GM23248 (cell line): ENCODE measurements at regions not wholly inside any gene's neighbourhood (a gene's known extent, or its start where the extent isn't known, plus 50 kb on each side); places are given as distances from the start of the nearest gene placed in this dataset.
A peak's percentile ranks its signal among the peaks of the same experiment; 100 is the strongest.
"Not testable (repeated sequence)": the region's sequence is repeated elsewhere in the genome, so short reads cannot be mapped to it uniquely, and the experiment has no call there.

ENCODE experiments used
- DNase-seq: peaks from one replicate; pipeline ENCODE4 v3.0.0-alpha.2; 2015
- H2AFZ ChIP-seq: fragments of 200-600 bp; sonication (generic); 2 replicates; pipeline ENCODE4 v1.6.1; 2016; ENCODE audit warnings: antibody characterized with exemption
- H3F3A ChIP-seq: fragments of 200-600 bp; sonication (generic); 2 replicates; pipeline ENCODE4 v1.6.1; 2016; ENCODE audit warnings: mild to moderate bottlenecking, antibody characterized with exemption, mixed run types; ENCODE audit not compliant: insufficient read depth
- H3K27ac ChIP-seq: fragments of 200-600 bp; sonication (generic); 2 replicates; pipeline ENCODE4 v1.5.1; 2016; ENCODE audit warnings: mild to moderate bottlenecking
- H3K27me3 ChIP-seq: fragments of 200-600 bp; sonication (generic); replicated peaks from 2 replicates; pipeline ENCODE4 v1.6.1; 2016; ENCODE audit warnings: mild to moderate bottlenecking; ENCODE audit not compliant: insufficient read depth
- H3K36me3 ChIP-seq: fragments of 200-600 bp; sonication (generic); 2 replicates; pipeline ENCODE4 v1.6.1; 2016; ENCODE audit warnings: low read depth, mild to moderate bottlenecking
- H3K4me1 ChIP-seq: fragments of 200-600 bp; sonication (generic); 2 replicates; pipeline ENCODE4 v1.6.1; 2016; ENCODE audit warnings: mild to moderate bottlenecking; ENCODE audit not compliant: insufficient read depth
- H3K4me2 ChIP-seq: fragments of 200-600 bp; sonication (generic); one replicate; pipeline ENCODE4 v1.6.1; 2016; ENCODE audit warnings: mild to moderate bottlenecking; ENCODE audit not compliant: unreplicated experiment
- H3K4me3 ChIP-seq: fragments of 200-600 bp; sonication (generic); 2 replicates; pipeline ENCODE4 v1.5.1; 2016; ENCODE audit warnings: mild to moderate bottlenecking
- H3K79me2 ChIP-seq: fragments of 200-600 bp; sonication (generic); 2 replicates; pipeline ENCODE4 v1.6.1; 2016; ENCODE audit warnings: mild to moderate bottlenecking; ENCODE audit not compliant: insufficient read depth
- H3K9ac ChIP-seq: fragments of 200-600 bp; sonication (generic); 2 replicates; pipeline ENCODE4 v1.6.1; 2016; ENCODE audit warnings: mild to moderate bottlenecking
- H3K9me2 ChIP-seq: fragments of 200-600 bp; sonication (generic); 2 replicates; pipeline ENCODE4 v1.6.1; 2016; ENCODE audit warnings: mixed run types, mild to moderate bottlenecking, moderate library complexity; ENCODE audit not compliant: insufficient read depth
- H3K9me3 ChIP-seq: fragments of 200-600 bp; sonication (generic); one replicate; pipeline ENCODE4 v1.6.1; 2017; ENCODE audit warnings: low read depth
- H4K20me1 ChIP-seq: fragments of 200-600 bp; sonication (generic); 2 replicates; pipeline ENCODE4 v1.6.0; 2016; ENCODE audit not compliant: insufficient read depth
- EZH2 ChIP-seq: fragments of 200-600 bp; sonication (generic); IDR thresholded peaks from 2 replicates; pipeline ENCODE4 v1.6.1; 2018; ENCODE audit warnings: antibody characterized with exemption, mild to moderate bottlenecking; ENCODE audit not compliant: insufficient read depth, poor library complexity, severe bottlenecking
- EZH2phosphoT487 ChIP-seq: fragments of 200-600 bp; sonication (generic); IDR thresholded peaks from 2 replicates; pipeline ENCODE4 v1.6.1; 2018; ENCODE audit warnings: antibody characterized with exemption, moderate library complexity, mild to moderate bottlenecking, low read depth; ENCODE audit not compliant: insufficient read depth
- WGBS, 2 experiments: methylation state at CpG; one replicate each; pipeline ENCODE4 v1.1.6; 2015 to 2017; ENCODE audit warnings: low lambda C conversion rate in 2 of 2, low coverage in 1 of 2; ENCODE audit errors: missing lambda C conversion rate in 2 of 2; 5-methylcytosine and 5-hydroxymethylcytosine counted together
- in situ Hi-C: fragments of 300-500 bp; cut with MboI; formaldehyde crosslinking; loops from 2 replicates; pipeline ENCODE4 v1.15.0; 2020

GRCh38 chr3:33942483-33943150, 144.2 kb downstream of the PDCD6IP start:
- no peaks in the 10 kb centered on the region for H3K9me2 ChIP-seq
- no peak overlapping the region for H3K9ac ChIP-seq
- in situ Hi-C loops, result no loop called here
- DNase-seq, result peak; percentile 15
- 20 to 23% methylated on average over 4 of the region's 4 CpGs for WGBS, 2 experiments
- H3K79me2 ChIP-seq, result no peaks in the 10 kb centered on the region
- peaks cover 17% of the 10 kb centered on the region for H3K27me3 ChIP-seq
- no peak overlapping the region for H2AFZ ChIP-seq
- TF ChIP-seq EZH2, result no peak
- TF ChIP-seq EZH2phosphoT487, result no peak
- no peaks in the 10 kb centered on the region for H3K4me1 ChIP-seq
- H3K4me2 ChIP-seq, result no peak overlapping the region
- H3F3A ChIP-seq, result no peaks in the 10 kb centered on the region
- no peaks in the 10 kb centered on the region for H3K9me3 ChIP-seq
- H3K4me3 ChIP-seq, result no peak overlapping the region
- no peaks in the 10 kb centered on the region for H4K20me1 ChIP-seq
- H3K27ac ChIP-seq, result no peak overlapping the region
- H3K36me3 ChIP-seq, result no peaks in the 10 kb centered on the region

DNA sequence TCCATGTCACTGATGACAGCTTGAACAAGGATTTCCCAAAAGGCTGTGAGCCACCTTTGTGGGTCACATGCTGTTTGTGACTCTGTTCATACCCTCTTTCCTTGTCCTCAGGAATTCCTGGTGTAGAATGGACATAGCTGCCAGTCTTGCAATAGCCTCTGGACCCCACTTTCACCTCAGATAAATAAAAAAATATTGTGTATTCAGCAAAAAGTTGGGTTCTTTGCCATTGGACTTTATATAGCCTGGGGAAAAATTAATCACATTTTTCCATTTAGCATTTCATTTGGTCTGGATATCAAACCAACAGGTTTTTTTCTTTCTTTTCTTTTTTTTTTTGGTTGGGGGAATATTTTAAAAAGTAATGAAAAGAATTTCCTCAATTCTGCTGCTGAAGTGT, 144.8 kb downstream of the PDCD6IP start:
- Histone ChIP-seq H4K20me1 (no peaks in the 10 kb centered on the region), H3K4me3 (no peak overlapping the region), H3F3A (no peaks in the 10 kb centered on the region), H3K36me3 (no peaks in the 10 kb centered on the region), H3K27ac (no peak overlapping the region), H3K79me2 (no peaks in the 10 kb centered on the region), H3K9me3 (no peaks in the 10 kb centered on the region), H2AFZ (no peak overlapping the region), H3K4me1 (no peaks in the 10 kb centered on the region), H3K4me2 (no peak overlapping the region), H3K9me2 (no peaks in the 10 kb centered on the region), H3K27me3 (peaks cover 15% of the 10 kb centered on the region), H3K9ac (no peak overlapping the region)
- TF ChIP-seq EZH2phosphoT487 (no peak), EZH2 (no peak)
- no peak for DNase-seq
- in situ Hi-C loops, result no loop called here

DNA sequence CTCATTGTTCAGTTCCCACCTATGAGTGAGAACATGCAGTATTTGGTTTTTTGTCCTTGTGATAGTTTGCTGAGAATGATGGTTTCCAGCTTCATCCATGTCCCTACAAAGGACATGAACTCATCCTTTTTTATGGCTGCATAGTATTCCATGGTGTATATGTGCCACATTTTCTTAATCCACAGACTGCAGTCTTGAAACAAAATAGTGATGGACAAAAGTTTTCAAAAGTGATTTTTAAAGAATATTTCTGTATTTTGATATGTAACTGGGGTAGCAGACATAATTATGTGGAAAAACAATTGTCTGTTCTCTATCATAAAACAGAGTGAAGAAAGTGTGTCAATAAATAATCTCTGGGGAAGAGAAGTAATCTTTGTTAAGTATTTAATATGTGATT, 148.2 kb downstream of the PDCD6IP start:
- H3F3A ChIP-seq, H3K36me3 ChIP-seq, H3K9ac ChIP-seq, H3K27ac ChIP-seq, DNase-seq, H3K9me2 ChIP-seq, H3K4me2 ChIP-seq, H2AFZ ChIP-seq, in situ Hi-C loops, H3K79me2 ChIP-seq, H3K9me3 ChIP-seq, H3K4me1 ChIP-seq, H4K20me1 ChIP-seq, H3K4me3 ChIP-seq: not testable (repeated sequence)
- peaks cover 25% of the 10 kb centered on the region; the same call in 1 of the 2 replicates for H3K27me3 ChIP-seq

DNA sequence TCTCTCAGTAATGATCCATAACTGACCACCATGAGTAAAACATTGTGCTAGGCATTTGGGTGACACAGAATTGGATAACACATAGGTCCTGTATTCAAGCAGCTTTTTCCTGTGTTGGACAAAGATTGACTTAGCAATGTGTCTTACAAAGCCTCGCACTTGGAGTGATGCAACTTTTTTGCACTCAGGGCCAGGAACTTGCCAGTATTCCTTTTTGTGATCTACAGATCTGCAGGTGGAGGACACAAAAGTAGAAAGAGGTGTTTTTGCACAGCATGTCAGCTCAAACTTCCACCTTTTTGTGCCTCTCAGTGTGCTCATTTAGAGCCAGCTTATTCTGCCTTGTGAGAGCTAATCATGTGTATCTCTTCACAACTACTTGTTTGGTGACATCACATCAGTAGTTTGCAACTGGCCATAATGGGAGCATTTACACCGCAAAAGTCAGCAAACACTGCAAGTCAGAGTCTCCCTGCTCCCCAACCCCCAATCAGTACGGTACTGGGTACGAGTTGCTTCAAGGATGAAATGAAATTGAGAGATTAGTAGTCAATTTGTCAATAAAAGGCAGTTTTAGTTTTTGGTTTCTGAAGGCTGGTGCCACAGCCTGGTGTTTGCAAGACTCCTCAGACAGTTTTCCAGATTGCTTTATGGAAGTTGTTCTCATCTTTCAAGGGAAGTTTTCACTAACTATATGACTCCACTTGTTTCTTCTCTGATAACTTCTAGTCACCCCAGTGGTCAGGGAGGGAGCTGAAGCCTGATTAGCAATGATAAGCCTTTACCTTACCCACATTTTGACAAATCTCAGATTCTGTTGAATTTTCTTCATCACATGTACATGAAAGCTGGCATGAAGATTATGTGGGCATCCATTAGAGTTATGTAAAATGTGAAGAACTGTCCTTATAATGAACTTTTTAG, 149.1 kb downstream of the PDCD6IP start:
- Histone ChIP-seq H2AFZ (no peak overlapping the region), H3K79me2 (no peaks in the 10 kb centered on the region), H4K20me1 (no peaks in the 10 kb centered on the region), H3K27ac (no peak overlapping the region), H3K4me1 (no peaks in the 10 kb centered on the region), H3K9ac (no peak overlapping the region), H3K4me3 (no peak overlapping the region), H3K36me3 (no peaks in the 10 kb centered on the region), H3K4me2 (no peak overlapping the region), H3K9me2 (no peaks in the 10 kb centered on the region), H3K9me3 (no peaks in the 10 kb centered on the region), H3F3A (no peaks in the 10 kb centered on the region), H3K27me3 (peaks cover 25% of the 10 kb centered on the region; the same call in 1 of the 2 replicates)
- WGBS, 2 experiments, result 14 to 18% methylated on average over 4 of the region's 4 CpGs
- DNase-seq, result no peak
- TF ChIP-seq EZH2phosphoT487 (no peak), EZH2 (no peak)
- in situ Hi-C loops, result no loop called here
